ENCODE measurements at regions not wholly inside any gene's neighbourhood (a gene's known extent, or its start where the extent isn't known, plus 50 kb on each side); places are given as distances from the start of the nearest gene placed in this dataset.

DNA sequence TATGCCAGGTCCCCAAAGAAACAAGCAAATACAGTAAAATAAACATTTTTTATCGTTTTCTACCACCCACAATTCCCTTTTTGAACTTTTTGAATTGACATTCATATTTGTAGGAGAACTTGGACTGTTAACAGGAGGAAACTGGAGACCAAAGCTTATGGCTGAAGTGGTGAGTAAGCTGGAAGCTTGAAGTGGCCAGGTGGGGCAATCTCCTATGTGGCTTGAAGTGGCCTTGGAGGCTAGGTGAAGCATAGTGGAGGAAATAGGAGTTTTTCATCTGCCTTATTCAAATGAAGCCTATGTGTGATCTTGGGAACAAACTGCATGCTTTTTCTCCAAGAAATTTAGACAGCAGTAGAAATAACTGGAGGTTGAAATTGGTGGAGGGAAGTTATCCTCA is 962.9 kb upstream of the FANCL start:
- no peaks in the 10 kb centered on the region for H3K9me3 ChIP-seq (ENCODE audit: low read depth)
- H3K4me1 ChIP-seq (ENCODE audit: low read depth) = no peaks in the 10 kb centered on the region
- no peak overlapping the region for H3K27ac ChIP-seq
- no peak overlapping the region for H3K4me3 ChIP-seq
- H3K36me3 ChIP-seq = no peaks in the 10 kb centered on the region
- no peaks in the 10 kb centered on the region for H3K27me3 ChIP-seq
- no peak for DNase-seq (ENCODE audit: low read depth in 1 of 2, low spot score in 1 of 2)
- TF ChIP-seq, protein P1, sequence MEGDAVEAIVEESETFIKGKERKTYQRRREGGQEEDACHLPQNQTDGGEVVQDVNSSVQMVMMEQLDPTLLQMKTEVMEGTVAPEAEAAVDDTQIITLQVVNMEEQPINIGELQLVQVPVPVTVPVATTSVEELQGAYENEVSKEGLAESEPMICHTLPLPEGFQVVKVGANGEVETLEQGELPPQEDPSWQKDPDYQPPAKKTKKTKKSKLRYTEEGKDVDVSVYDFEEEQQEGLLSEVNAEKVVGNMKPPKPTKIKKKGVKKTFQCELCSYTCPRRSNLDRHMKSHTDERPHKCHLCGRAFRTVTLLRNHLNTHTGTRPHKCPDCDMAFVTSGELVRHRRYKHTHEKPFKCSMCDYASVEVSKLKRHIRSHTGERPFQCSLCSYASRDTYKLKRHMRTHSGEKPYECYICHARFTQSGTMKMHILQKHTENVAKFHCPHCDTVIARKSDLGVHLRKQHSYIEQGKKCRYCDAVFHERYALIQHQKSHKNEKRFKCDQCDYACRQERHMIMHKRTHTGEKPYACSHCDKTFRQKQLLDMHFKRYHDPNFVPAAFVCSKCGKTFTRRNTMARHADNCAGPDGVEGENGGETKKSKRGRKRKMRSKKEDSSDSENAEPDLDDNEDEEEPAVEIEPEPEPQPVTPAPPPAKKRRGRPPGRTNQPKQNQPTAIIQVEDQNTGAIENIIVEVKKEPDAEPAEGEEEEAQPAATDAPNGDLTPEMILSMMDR (IDR thresholded peaks at IDR 0.05; ENCODE audit: low read depth, low read length) = no peak

DNA sequence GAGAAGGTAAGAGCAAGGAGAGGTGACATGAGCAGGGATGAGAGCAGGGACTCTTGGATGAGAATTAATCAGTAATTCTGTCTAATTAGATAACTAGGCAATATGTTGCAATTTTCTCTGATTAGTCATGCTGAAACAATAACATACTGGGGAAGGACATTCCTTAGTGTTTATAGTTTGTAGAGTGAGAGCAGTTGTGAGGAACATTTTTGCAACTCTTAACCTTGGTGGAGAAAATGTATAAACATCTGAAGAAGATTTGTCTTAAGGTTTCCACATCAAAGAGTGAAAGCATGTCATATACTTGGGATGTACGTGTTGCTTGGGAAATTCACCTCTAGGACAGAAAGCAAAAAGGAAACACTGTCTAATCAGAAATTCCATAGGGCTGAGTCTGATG is 955.4 kb upstream of the FANCL start:
- Histone ChIP-seq H3K4me1 (ENCODE audit: low read depth) (no peaks in the 10 kb centered on the region), H3K9me3 (ENCODE audit: low read depth) (no peaks in the 10 kb centered on the region), H3K36me3 (no peaks in the 10 kb centered on the region), H3K27me3 (no peaks in the 10 kb centered on the region), H3K27ac (no peak overlapping the region), H3K4me3 (no peak overlapping the region)
- peak in 1 of 2 donors; percentile 2 for DNase-seq (ENCODE audit: low read depth in 1 of 2, low spot score in 1 of 2)
- TF ChIP-seq, protein P1 (IDR thresholded peaks at IDR 0.05; ENCODE audit: low read depth, low read length) = no peak

DNA sequence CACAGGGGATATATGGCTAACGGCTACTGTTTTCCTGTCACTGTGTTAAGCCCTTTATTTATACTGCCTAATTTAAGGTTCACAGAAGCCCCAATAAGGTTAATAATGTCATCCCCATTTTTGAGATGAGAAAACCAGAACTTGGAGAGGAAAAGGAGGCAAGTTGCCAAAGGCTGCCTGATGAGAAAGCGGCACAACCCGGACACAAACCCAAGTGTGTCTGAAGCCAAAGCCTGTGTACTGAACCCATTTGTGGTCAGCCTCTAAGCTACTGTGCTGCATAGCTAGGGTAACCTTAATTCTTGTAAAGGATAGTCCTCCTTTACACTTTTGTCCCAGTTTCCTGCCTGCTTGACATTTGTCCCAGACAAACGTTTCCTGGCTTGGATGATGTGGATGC is 954.7 kb upstream of the FANCL start:
- no peaks in the 10 kb centered on the region for H3K4me1 ChIP-seq (ENCODE audit: low read depth)
- no peak overlapping the region for H3K27ac ChIP-seq
- DNase-seq (ENCODE audit: low read depth in 1 of 2, low spot score in 1 of 2) = no peak
- no peaks in the 10 kb centered on the region for H3K36me3 ChIP-seq
- H3K9me3 ChIP-seq (ENCODE audit: low read depth) = no peaks in the 10 kb centered on the region
- TF ChIP-seq, protein P1 (IDR thresholded peaks at IDR 0.05; ENCODE audit: low read depth, low read length) = no peak
- H3K4me3 ChIP-seq = no peak overlapping the region
- H3K27me3 ChIP-seq = no peaks in the 10 kb centered on the region

DNA sequence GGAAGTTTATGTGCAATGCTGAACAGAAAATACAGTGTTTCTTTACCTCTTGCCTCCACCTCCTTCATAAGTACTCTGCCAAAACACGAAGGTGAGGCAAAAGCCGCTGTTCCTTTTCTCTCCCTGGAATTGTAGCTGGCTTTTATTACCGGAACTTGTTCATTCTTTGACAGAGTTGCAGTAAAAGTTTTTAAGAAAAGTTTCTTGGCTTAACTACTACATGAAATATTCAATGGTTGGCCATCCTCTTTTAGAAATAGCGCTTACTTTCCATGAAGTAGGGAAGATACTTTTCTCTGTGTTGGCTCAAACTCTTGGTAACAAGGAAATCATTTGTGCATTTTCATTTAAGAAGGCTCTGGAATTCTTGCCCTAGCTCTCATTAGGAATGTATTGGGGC is 950.7 kb upstream of the FANCL start:
- Histone ChIP-seq H3K4me3 (no peak overlapping the region), H3K4me1 (ENCODE audit: low read depth) (no peaks in the 10 kb centered on the region), H3K36me3 (no peaks in the 10 kb centered on the region), H3K27ac (no peak overlapping the region), H3K27me3 (no peaks in the 10 kb centered on the region), H3K9me3 (ENCODE audit: low read depth) (no peaks in the 10 kb centered on the region)
- TF ChIP-seq, protein P1 (IDR thresholded peaks at IDR 0.05; ENCODE audit: low read depth, low read length) = no peak
- no peak for DNase-seq (ENCODE audit: low read depth in 1 of 2, low spot score in 1 of 2)

DNA sequence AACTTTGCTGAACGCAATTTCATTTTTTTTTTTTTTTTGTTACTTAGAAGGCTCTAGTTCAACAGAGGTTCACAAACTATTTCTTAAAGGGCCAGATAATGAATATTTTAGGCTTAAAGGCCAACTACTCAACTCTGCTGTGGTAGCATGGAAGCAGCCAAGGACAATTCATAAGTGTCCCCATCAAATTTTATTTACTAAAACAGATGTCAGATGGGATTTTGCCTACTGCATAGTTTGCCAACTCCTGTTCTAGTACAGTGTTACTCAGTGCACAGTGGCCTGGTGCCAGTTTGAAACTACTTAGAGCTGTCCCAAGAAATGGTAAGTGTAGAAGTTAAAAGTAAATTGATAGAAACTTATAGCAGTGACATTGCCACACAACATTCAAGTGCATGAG is 949.4 kb upstream of the FANCL start:
- TF ChIP-seq, protein P1 (IDR thresholded peaks at IDR 0.05; ENCODE audit: low read depth, low read length) = no peak

More for the DNA sequence above, 949.4 kb upstream of the FANCL start:
- no peaks in the 10 kb centered on the region for H3K4me1 ChIP-seq (ENCODE audit: low read depth)
- no peak overlapping the region for H3K27ac ChIP-seq
- no peak for DNase-seq (ENCODE audit: low read depth in 1 of 2, low spot score in 1 of 2)
- no peaks in the 10 kb centered on the region for H3K36me3 ChIP-seq
- no peaks in the 10 kb centered on the region for H3K27me3 ChIP-seq
- no peaks in the 10 kb centered on the region for H3K9me3 ChIP-seq (ENCODE audit: low read depth)
- no peak overlapping the region for H3K4me3 ChIP-seq
